ENCODE measurements at regions not wholly inside any gene's neighbourhood (a gene's known extent, or its start where the extent isn't known, plus 50 kb on each side); places are given as distances from the start of the nearest gene placed in this dataset.
"Not testable (repeated sequence)": the region's sequence is repeated elsewhere in the genome, so short reads cannot be mapped to it uniquely, and the experiment has no call there.

DNA sequence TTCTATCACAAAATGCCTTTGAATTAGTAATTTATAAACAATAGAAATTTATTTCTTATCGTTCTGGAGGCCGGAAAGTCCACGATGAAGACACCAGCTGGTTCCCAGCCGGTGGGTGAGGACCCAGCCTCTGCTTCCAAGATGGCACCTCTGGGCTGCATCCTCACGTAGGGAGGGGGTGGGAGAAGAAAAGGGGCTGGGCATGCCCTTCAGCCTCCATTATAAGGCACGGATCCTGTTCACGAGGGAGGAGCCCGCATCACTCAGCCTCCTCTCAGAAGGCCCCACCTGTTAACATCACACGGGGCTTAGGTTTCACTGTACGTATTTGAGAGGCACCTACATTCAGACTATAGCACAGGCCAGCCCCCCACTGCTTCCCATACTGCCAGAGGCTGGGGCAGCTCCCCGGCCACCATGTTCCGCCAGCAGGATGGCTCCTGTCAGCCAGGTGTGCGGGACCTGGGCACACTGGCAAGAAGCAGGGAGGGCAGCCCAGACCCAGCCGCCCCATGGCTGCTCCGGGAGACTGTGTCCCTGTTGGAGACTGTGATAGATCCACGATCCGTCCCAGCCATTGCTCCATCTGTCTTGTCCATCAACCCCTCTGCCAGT lies 131.6 kb downstream of the SOX1 start:
- no peak for DNase-seq

DNA sequence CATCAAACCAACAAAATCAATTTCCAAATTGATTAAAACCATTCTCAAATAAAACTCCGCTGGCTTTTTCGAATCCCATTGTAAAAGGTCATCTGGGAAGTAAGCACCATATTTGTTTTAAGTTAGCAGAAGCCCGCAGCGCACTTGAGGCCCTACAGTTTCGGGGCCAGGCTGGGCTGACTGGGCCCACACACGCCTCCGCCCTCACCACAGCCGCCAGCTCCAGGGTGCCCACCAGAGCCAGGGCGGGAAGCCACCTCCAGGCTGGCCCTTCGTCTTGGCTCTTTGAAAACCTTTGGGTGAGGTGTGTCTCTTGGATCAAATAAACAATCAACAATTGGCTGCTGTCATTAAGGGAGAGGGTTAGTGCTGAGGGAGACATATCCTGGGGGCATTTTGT lies 133.3 kb downstream of the SOX1 start:
- DNase-seq: no peak

DNA sequence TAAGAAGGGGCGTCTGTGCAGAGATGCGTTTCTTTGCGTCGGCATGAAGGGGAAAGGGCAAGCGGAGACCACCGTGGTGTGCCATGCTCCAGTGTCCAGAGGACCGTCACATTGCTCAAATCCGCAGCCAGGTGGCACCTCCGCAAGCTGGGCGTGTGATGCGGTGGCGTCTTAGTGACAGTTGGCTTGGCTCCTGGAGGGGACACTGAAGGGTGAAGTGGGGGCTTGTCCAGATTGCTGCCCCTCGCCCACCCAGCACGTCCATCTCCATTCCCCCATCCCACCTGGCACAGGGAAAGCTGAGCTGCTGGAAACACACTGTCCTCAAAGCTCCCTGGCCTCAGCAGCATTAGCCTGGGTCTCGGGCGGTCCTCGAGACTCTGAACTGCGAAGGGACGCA lies 135.3 kb downstream of the SOX1 start:
- DNase-seq: no peak

DNA sequence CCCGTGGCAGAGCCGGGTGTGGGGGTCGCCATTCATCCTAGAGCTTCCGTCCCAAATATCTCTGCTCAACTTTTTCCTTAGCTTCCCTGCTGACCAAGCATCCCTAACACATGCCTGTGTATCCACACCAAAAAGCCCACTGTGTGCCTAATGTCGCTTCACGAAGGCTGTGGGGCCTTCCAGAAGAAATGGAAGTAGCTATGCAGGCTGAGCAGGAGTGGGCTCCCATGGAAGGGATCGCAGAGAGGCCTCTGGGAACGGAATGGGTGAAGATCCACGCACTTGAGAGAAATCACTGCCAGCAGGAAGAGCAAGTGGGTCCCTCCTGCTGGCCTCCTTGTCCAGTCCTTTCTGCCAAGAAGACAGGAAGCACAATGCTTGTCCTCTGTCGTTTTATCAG lies 136.0 kb downstream of the SOX1 start:
- DNase-seq: no peak

DNA sequence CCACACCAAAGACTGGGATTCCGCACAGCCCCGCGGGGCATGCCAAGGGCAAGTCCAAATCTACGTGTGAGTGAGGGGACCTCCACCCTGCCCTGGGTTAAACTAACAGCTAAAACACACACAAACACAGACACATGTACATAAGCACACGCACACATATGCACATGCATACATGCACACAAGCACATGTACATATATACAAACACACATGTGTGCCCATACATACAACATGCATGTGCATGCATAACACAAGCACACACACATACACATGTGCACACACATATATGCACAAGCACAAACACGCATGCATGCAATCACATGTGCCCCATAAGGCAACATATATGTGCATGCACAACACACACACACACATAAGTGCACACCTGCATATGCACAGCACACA lies 136.7 kb downstream of the SOX1 start:
- DNase-seq: no peak

DNA sequence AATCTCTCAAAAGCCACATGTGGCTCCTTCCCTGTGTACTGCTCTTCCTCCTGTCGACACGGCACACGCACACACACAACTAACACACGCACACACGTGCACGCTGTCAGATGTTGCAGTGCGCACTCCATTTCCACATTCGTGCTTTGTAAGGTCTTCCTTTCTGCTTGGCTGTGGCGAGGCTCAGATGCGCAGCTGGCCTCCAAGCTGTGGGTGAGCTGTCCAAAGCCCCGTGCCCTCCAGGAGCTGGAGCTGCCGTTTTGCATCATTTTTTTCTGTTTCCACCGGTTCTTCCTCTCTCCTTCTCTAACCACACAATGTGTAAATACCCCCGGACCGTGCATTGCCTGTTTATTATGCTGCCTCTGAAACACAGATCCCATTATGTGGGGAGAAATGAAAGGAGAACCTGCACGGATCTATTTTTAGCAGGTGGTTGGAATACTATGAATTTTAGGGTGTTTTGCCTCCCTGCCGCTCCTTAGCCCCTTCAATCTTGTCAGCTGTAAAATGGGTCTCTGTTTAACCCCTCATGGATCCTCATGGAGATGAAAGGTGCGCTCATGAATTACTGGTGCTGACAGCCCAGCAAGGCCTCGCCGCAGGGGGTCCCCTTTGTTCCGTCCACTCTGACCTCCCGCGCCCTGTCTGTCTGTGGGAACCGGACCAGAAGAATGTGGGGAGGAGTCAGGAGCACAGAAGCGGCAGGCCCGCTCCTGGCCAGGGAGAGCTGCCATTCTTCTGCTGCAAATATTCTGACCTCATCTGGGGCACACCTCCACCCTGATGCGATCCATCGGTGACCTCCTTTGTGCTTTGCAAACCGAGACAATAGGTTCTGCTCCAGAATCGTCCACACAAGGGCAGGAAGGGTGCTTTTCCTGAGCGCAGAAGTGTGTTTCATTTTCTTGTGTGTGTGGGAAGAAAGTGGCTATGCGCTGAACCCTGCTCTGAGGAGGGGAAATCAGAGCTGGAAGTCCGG lies 137.7 kb downstream of the SOX1 start:
- DNase-seq: no peak

DNA sequence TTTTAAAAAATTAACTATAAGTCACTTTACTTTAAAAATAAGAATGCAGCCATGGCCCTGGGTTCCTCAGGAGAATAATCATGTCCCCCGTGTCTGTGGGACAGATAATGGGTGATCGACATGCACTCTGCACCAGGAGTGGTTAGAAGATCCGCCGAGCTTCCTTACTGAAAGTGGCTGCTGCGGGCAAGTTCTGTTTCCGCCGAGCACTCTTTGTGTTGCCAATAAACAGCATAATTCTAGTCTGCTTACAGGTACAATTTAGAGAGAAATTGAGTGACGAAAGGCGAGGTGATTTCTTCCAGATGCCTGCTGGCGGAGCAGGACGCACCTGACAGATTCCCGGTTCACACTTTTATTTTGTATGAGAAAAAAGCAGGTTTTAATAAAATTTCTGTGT lies 139.0 kb downstream of the SOX1 start:
- no peak for DNase-seq

DNA sequence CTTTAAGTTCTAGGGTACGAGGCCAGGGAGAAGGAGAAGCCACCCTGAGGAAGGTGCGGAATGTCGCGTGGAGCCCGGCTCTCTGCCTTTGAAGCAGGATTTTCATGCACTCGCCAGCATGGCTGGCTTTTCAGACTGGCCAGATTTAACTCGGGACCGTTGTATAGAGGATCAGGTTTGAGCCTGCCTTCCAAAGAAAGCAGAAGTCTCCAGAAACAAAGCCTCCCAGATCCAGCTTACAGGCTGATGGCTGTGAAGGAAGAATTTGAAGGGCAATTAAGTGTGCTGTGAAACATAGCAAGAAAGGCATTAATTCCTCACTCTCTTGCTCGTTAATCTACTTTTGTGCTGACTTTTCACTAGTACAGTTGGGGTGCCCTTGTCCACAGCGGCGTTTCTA lies 140.2 kb downstream of the SOX1 start:
- no peak for DNase-seq

DNA sequence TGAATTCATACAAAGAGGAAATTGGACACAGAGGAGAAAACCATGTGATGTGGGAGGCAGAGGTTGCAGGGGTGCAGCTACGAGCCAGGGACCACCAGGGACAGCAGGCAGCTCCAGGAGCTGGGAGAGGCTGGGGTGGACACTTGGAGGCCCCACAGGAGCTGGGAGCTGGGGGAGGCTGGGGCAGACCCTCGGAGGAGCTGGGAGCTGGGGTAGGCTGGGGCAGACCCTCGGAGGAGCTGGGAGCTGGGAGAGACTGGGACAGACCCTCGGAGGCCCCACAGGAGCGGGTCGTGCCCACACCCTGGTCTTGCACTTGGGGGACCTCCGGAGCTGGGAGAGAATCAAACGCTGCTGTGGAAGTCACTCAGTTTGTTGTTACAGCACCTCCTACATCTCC lies 141.7 kb downstream of the SOX1 start:
- DNase-seq: no peak

DNA sequence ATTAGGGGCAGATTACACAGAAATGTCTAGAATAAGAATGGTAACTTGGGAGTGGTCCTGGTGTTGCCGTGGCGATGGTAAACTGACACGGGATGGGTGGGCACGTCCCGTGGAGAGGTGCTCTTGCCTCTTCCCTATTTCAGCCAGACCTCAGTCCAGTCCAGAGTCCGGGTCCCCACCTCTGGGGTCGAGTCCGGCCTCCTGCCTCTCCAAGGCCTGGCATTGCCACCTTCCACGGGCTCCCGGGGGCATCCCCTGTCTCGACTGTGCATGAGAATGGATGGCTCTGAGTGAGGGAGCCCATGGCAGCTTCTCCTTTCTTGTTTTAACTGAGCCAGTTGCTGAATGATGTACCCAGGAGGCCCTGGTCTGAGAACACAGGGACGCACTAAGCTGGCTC lies 142.3 kb downstream of the SOX1 start:
- no peak for DNase-seq

DNA sequence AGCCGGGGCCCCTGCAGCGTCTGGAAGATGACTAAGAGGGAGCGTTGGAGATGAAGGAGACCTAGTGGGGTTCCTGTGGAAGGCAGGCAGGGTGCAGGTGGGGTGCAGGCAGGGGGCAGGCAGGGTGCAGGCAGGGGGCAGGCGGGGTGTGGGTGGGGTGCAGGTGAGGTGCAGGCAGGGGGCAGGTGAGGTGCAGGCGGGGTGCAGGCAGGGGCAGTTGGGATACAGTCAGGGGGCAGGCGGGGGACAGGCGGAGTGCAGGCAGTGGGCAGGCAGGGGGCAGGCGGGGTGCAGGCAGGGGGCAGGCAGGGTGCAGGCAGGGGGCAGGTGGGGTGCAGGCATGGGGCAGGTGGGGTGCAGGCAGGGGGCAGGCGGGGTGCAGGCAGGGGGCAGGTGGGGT lies 142.8 kb downstream of the SOX1 start:
- no peak for DNase-seq

DNA sequence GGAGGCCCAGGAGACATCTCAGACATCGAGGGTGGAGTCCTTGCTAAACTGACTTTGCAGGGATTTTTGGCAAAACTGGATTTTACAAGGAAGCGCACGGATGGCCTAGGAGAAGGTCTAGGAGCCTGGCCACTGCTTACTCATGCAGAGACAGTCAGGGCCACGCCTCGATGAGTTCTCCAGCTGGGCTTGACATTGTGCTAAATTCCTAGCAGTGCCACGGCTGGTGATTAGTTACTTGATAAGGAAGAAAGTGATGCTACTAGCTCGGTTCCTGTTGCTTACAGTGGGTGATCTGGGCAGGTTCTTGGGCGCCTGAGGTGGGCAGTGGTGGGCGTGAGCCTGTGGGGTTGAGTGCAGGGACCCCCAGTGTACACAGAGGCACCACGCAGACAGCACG lies 143.4 kb downstream of the SOX1 start:
- DNase-seq: no peak

DNA sequence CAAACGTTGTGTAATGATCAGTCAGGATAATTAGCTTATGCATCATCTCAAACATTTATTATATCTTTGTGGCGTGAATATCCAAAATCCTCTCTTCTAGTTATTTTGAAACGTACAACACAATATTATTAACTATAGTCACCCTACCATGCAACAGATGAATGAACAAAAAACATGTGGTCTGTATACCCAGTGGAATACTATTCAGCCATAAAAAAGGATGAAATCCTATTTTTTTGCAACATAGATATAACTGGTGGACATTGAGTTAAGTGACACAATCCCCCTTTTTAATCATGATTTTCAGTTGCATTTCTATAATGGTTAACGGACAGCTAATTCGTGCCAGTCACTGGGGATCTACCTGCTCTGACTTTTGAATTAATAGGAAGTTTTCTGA lies 145.6 kb downstream of the SOX1 start:
- DNase-seq: no peak

DNA sequence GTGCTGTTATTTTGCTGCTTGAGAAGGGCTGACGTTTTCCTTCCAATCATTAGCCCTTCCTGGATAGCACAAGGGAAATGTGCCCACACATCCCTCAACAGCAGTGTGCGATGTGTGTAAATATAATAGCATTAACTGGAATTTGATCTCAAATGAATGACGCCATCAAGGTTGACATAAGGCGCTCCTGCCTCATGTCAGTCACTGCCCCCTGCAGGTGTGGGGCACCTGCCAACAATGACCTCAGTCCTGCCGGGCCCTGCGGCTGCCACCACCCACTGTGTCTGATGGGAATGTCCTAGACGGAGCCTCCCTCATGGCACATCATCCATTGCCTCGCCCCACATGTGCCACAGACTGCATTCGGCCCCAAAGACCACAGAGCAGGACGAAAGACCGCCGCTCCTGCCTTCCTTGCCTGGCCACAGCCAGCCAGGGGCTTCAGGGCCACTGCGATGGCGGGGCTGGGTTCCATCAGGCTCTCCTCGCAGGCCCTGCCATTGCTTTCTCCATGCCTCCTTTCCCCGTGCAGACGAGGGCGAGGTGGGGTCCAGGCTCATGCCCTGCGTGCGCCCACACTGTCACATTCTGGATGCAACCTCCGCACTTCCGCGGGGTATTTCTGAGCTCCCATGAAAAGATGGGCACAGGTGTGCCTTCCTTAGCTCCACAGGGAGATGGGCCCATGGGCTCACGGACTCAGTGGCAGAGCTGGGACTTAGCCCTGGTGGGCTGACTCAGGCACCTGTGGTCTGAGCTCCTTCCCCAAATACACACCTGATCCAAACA lies 146.7 kb downstream of the SOX1 start:
- no peak for DNase-seq

DNA sequence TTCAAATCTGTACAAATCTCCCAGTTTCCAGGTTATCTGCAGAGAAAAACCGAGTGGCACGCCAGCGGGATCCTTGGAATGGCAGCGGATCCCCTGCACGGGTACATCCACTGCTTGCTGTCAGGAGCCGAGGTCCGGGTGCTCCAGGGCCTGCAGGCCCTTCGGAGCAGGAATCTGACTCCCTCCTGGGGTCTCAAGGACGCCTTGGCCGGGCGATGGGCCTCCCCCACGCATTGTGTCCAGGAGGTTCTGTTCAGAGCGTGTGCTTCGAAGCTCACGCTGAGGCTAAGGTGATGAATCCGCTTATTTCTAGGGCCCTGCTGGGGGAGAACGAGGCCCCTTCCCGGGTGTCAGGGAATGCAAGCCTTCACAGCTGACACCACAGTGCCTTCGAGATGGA lies 148.9 kb downstream of the SOX1 start:
- no peak for DNase-seq

DNA sequence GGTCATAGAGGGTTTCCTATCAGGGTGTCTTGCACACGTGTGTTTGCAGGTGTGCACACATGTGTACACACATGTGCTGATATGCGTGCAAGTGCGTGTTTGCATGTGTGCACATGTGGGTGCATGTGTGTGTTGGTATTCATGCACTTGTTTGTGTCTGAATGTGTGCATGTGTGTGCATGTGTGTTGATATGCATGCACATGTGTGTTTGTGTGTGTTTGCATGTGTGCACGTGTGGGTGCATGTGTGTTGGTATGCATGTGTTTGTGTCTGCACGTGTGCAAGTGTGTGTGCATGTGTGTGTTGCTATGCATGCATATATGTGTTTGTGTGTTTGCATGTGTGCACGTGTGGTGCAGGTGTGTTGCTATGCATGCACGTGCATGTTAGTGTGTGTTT lies 150.5 kb downstream of the SOX1 start:
- no peak for DNase-seq

DNA sequence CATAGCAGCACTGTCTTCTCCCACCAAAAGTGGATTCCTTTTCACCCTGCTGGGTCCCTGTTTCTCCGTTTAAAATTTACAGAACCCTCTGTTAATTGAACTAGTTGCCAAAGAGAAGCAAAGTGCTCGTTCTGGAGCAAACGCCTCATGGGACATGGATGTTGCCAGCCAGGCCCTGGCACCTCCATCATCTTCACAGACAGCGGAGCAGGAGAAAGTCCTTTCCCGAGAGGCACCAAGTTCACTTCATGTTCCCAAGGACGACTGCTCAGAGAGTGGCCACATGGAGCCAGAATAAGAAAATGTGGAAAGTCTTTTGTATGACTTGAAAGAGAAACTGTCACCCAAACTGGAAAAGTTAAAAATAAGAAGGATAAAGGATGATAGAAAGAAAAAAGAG lies 151.5 kb downstream of the SOX1 start:
- DNase-seq: no peak

DNA sequence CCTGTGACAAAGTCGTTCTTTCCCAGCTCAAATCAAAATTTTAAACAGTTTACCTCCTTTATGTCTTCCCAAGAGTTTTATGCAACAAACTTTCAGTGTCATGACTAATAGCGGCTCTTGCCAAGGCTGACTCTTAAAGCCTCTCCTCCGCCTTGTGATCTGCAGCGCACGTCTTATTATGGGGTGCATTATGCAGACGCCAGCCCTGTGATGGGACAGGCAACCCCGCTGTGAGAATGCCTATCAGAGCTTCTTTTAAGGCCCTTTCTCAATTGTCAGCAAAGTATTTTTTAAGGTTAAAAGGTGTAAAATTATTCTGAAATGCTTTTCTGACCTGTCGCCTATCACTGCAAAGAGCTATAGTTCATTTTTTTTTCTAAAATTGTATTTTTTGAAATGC lies 152.8 kb downstream of the SOX1 start:
- DNase-seq: no peak

DNA sequence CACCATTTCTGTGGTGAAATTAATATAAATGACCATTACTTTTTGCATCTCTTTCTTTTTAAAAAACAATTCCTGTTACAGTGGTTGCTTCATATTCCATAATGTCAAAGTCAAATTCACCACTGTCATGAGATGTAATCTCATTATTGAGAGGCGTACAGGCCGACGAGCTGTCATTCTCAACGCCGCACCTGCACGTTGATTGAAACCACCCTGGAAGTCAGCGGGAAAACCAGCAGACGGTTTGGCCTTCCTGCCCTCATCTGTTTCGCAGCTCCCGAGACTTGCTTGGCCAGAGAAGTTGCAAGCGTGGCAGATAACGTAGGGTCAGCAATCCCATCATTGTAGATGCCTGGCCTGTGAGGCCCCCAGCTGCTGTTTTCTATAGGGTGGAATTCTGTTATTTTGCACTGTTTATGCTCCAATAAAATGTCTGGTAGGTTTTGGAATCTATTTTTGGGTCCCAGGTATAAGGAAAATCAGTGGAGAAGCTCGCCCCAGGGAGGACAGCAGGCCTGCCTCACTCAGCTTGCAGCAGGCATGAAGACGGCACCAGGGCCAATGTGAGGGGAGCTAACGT lies 153.4 kb downstream of the SOX1 start:
- DNase-seq: no peak

DNA sequence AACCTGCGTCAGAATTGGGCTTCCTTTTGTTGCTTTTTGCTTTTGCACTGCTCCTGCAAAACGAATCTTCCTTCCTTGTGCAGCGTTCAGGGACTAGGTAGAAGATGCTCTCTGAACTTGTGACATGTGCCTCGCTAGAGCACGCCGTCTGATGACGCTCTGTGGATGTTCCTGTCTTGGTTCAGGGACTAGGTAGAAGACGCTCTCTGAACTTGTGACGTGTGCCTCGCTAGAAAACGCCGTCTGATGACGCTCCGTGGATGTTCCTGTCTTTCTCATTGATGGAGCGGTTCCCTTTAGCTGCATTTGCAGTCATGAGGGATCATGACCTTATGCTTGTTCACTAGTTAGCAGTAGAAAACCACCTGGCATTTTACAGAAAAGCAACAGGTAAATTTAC lies 154.0 kb downstream of the SOX1 start:
- DNase-seq: no peak

DNA sequence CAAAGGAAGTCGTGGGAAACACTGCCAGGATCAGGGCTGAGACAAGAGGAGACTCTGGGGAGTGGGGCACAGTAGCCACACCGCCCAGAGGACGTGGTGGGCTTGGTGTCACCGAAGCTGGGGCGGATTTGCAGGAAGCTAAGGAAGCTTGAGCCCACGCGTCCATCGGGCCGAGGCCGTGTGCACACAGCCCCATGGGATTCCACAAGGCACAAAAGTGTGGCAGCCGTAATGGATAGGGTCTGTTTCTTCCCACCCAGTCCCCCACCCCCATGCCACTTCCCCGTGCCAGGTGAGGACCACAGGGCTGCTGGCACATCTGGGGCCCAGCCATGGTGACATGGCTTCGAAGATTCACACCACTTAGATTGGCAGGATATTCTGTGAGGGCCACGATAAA lies 153.2 kb upstream of the SPACA7 start:
- DNase-seq: no peak

DNA sequence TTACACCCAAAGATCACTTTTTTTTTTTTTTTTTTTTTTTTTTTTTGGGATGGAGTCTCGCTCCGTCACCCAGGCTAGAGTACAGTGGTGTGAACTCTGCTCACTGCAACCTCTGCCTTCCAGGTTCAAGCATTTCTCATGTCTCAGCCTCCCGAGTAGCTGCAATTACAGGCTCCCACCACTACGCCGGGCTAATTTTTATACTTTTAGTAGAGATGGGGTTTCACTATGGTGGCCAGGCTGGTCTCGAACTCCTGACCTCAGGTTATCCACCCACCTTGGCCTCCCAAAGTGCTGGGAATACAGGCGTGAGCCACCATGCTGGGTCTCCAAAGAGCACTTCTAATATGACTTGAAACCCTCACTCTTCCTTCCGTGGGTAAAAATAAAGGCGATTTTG lies 152.2 kb upstream of the SPACA7 start:
- not testable (repeated sequence) for DNase-seq

DNA sequence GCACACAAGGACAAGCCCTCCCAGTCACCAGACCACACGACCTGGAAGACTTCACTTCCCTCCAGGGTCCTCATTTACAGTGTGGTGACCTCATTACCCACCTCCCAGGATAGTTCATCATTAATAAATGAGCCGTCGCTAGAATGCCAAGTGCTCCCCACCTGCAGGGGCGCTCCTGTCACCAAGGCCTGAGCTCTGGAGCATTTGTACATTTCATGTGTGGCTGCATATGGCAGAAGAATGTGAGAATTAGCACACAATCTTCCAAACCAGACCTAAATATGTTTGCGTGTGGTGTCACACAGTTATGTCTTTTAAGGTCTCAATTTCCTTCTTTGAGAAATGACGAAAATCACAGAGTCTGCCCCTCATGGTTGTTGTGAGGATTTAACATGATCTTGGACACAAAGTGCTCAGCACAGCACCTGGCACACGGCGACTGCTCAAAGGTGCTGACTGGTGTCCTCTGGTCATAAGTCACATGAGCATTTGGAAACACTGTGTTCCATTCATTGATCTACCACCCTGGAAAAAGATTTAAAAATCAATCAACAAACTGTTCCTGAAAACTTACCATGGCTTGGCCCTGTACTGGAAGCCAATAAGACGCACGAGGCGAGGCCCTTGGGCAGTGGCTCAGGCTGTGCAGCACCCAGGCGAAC lies 150.6 kb upstream of the SPACA7 start:
- no peak for DNase-seq

Data from inflammatory macrophage treated with lipopolysaccharide for 1 hour (primary cell).